Mesendoderm (in vitro differentiated cells): ENCODE measurements at regions not wholly inside any gene's neighbourhood (a gene's known extent, or its start where the extent isn't known, plus 50 kb on each side); places are given as distances from the start of the nearest gene placed in this dataset.

Experiments used
- DNase-seq: peaks from one replicate; pipeline ENCODE4 v3.0.0; 2013
- H2AK5ac ChIP-seq: 2 replicates; pipeline ENCODE4 v1.6.1; 2013; ENCODE audit warnings: low read length, inconsistent platforms
- H2BK120ac ChIP-seq: 2 replicates; pipeline ENCODE4 v1.6.1; 2013; ENCODE audit warnings: low read depth, mild to moderate bottlenecking, low read length, moderate library complexity, mixed read lengths
- H2BK15ac ChIP-seq: replicated peaks from 2 replicates; pipeline ENCODE4 v1.6.1; 2013; ENCODE audit warnings: low read depth, mild to moderate bottlenecking, moderate library complexity
- H2BK5ac ChIP-seq: 2 replicates; pipeline ENCODE4 v1.6.1; 2013; ENCODE audit warnings: low read length, inconsistent platforms
- H3K18ac ChIP-seq: 2 replicates; pipeline ENCODE4 v1.6.1; 2013; ENCODE audit warnings: mild to moderate bottlenecking, low read length, mixed read lengths
- H3K23ac ChIP-seq: one replicate; pipeline ENCODE4 v1.6.1; 2013; ENCODE audit warnings: low read length
- H3K27ac ChIP-seq: 2 replicates; pipeline ENCODE4 v1.5.1; 2013; ENCODE audit warnings: low read depth, mild to moderate bottlenecking, inconsistent platforms, low read length, moderate library complexity
- H3K27me3 ChIP-seq: 2 replicates; pipeline ENCODE4 v1.6.1; 2013; ENCODE audit warnings: low read length, control low read depth, mild to moderate bottlenecking, inconsistent platforms; ENCODE audit not compliant: insufficient read depth, poor library complexity
- H3K36me3 ChIP-seq: 2 replicates; pipeline ENCODE4 v1.6.1; 2013; ENCODE audit warnings: low read length, inconsistent platforms; ENCODE audit not compliant: control insufficient read depth, insufficient read depth
- H3K4ac ChIP-seq: one replicate; pipeline ENCODE4 v1.6.1; 2013; ENCODE audit warnings: low read depth, mild to moderate bottlenecking, low read length, moderate library complexity
- H3K4me1 ChIP-seq: 2 replicates; pipeline ENCODE4 v1.6.1; 2013; ENCODE audit warnings: low read depth, low read length, inconsistent platforms; ENCODE audit not compliant: control insufficient read depth
- H3K4me2 ChIP-seq: 2 replicates; pipeline ENCODE4 v1.6.1; 2013; ENCODE audit warnings: low read length
- H3K4me3 ChIP-seq: 2 replicates; pipeline ENCODE4 v1.5.1; 2013; ENCODE audit warnings: mild to moderate bottlenecking, low read length
- H3K56ac ChIP-seq: one replicate; pipeline ENCODE4 v1.6.1; 2013; ENCODE audit warnings: low read length
- H3K79me1 ChIP-seq: 2 replicates; pipeline ENCODE4 v1.6.1; 2013; ENCODE audit warnings: low read length, inconsistent platforms
- H3K79me2 ChIP-seq: 2 replicates; pipeline ENCODE4 v1.6.1; 2013; ENCODE audit warnings: mild to moderate bottlenecking, low read length; ENCODE audit not compliant: control insufficient read depth, insufficient read depth
- H3K9ac ChIP-seq: 2 replicates; pipeline ENCODE4 v1.6.1; 2013; ENCODE audit warnings: low read length, inconsistent platforms
- H4K5ac ChIP-seq: one replicate; pipeline ENCODE4 v1.6.1; 2013; ENCODE audit warnings: low read length
- H4K8ac ChIP-seq: one replicate; pipeline ENCODE4 v1.6.1; 2013; ENCODE audit warnings: low read depth, mild to moderate bottlenecking, control low read depth, low read length, moderate library complexity
- WGBS: extraction: QIAGEN DNeasy Blood & Tissue Kit; methylation state at CpG from one replicate; pipeline ENCODE4 v1.1.7; 2013; ENCODE audit warnings: low lambda C conversion rate, missing lambda C conversion rate; ENCODE audit not compliant: insufficient coverage; ENCODE audit errors: extremely low coverage; 5-methylcytosine and 5-hydroxymethylcytosine counted together

DNA sequence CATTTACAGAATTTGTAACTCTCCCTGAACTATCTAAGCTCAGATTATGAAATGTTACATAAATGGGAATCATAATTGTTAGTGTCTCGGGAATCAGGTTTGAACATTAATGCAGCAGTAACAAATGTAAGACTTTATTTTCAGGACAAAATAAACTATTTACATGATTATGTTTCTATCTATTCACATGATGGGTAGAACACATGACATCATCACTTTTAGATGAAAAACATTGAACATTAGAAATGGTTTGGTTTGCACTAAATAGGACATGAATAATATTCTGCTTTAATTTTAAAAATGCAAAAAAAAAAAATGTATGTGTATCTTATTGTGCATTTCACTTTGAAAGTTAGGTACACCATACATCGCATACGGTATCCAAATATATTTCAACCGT, 745.5 kb upstream of the POT1 start:
- H3K9ac ChIP-seq, result no peak overlapping the region
- no peak overlapping the region for H3K4ac ChIP-seq
- no peaks in the 10 kb centered on the region for H3K27me3 ChIP-seq
- H4K8ac ChIP-seq, result no peak overlapping the region
- no peak overlapping the region for H4K5ac ChIP-seq
- DNase-seq, result no peak
- no peaks in the 10 kb centered on the region for H3K36me3 ChIP-seq
- H3K18ac ChIP-seq, result no peak overlapping the region
- H3K27ac ChIP-seq, result no peak overlapping the region
- no peak overlapping the region for H3K56ac ChIP-seq
- H3K79me2 ChIP-seq, result no peaks in the 10 kb centered on the region
- H3K4me1 ChIP-seq, result no peaks in the 10 kb centered on the region
- no CpG with 5 or more reads among the region's 4 CpGs for WGBS
- H2BK120ac ChIP-seq, result no peak overlapping the region
- no peaks in the 10 kb centered on the region for H3K79me1 ChIP-seq
- H2AK5ac ChIP-seq, result no peak overlapping the region
- no peak overlapping the region for H3K4me2 ChIP-seq
- H2BK15ac ChIP-seq, result no peak overlapping the region
- H3K23ac ChIP-seq, result no peak overlapping the region
- no peak overlapping the region for H3K4me3 ChIP-seq
- H2BK5ac ChIP-seq, result no peak overlapping the region

GRCh38 chr7:125670926-125671572, 741.4 kb upstream of the POT1 start:
- Histone ChIP-seq H3K4ac (no peak overlapping the region), H2BK15ac (no peak overlapping the region), H3K79me1 (no peaks in the 10 kb centered on the region), H2BK5ac (no peak overlapping the region), H4K8ac (no peak overlapping the region), H3K27ac (no peak overlapping the region), H3K79me2 (no peaks in the 10 kb centered on the region), H2BK120ac (no peak overlapping the region), H3K56ac (no peak overlapping the region), H3K18ac (no peak overlapping the region), H3K36me3 (no peaks in the 10 kb centered on the region), H3K4me3 (no peak overlapping the region), H2AK5ac (no peak overlapping the region), H3K27me3 (no peaks in the 10 kb centered on the region), H3K4me2 (no peak overlapping the region), H4K5ac (no peak overlapping the region), H3K4me1 (no peaks in the 10 kb centered on the region), H3K9ac (no peak overlapping the region), H3K23ac (no peak overlapping the region)
- DNase-seq, result peak; percentile 53
- no CpG with 5 or more reads among the region's 1 CpG for WGBS

GRCh38 chr7:125668321-125668993, 738.8 kb upstream of the POT1 start:
- H3K27ac ChIP-seq, result no peak overlapping the region
- no peak overlapping the region for H3K18ac ChIP-seq
- no peak overlapping the region for H3K4me3 ChIP-seq
- WGBS, result no CpG with 5 or more reads among the region's 4 CpGs
- no peak overlapping the region for H3K9ac ChIP-seq
- no peak overlapping the region for H2AK5ac ChIP-seq
- H3K79me2 ChIP-seq, result no peaks in the 10 kb centered on the region
- no peaks in the 10 kb centered on the region for H3K79me1 ChIP-seq
- H2BK120ac ChIP-seq, result no peak overlapping the region
- no peak overlapping the region for H4K8ac ChIP-seq
- no peak overlapping the region for H3K4ac ChIP-seq
- H3K36me3 ChIP-seq, result no peaks in the 10 kb centered on the region
- no peak overlapping the region for H3K56ac ChIP-seq
- no peaks in the 10 kb centered on the region for H3K4me1 ChIP-seq
- DNase-seq, result peak; percentile 21
- no peak overlapping the region for H2BK5ac ChIP-seq
- no peak overlapping the region for H4K5ac ChIP-seq
- no peaks in the 10 kb centered on the region for H3K27me3 ChIP-seq
- no peak overlapping the region for H3K4me2 ChIP-seq
- no peak overlapping the region for H3K23ac ChIP-seq
- H2BK15ac ChIP-seq, result no peak overlapping the region

DNA sequence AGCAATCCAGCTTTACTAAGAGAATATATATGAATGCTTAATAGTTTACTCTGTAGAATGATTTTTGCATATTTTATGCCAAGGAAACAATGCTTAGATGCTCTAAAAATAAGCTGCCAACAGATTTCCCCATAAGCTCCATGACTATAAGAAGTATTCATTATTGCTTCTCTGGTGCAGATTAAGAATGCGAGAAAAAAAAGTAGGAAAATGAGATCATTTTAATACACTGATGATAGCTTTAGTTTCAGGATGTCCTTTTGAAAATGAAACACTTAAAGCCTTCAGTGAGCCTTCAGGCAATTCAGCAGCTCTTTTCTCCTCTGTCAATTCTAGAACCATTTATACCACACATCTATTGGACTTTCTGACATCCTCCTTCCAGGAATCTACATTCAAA, 735.0 kb upstream of the POT1 start:
- H3K27me3 ChIP-seq, result no peaks in the 10 kb centered on the region
- H4K8ac ChIP-seq, result no peak overlapping the region
- WGBS, result no CpG with 5 or more reads among the region's 1 CpG

DNA sequence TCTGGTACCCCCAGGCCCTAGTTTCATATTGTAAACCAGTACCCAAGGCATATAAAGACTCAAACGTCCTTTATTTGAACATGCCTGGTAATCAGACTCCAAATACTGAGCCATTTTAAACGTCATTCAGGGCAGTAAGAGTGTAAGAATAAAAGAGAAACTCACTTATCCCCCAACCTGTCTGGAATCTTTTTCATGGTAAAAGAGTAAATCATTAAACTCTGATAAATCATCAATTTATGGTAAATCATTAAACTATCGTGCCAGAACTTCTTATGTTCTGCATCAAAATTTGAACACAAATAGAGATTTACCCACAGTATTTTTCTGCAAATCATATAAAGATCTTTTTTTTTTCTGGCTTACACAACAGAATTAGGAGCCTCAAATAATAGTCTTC, 734.3 kb upstream of the POT1 start:
- Histone ChIP-seq H4K5ac (no peak overlapping the region), H3K23ac (no peak overlapping the region), H3K79me1 (no peaks in the 10 kb centered on the region), H3K56ac (no peak overlapping the region), H3K27me3 (no peaks in the 10 kb centered on the region), H3K4ac (no peak overlapping the region), H2BK120ac (no peak overlapping the region), H3K4me2 (no peak overlapping the region), H3K79me2 (no peaks in the 10 kb centered on the region), H3K4me3 (no peak overlapping the region), H2BK5ac (no peak overlapping the region), H2BK15ac (no peak overlapping the region), H3K9ac (no peak overlapping the region), H4K8ac (no peak overlapping the region), H2AK5ac (no peak overlapping the region), H3K27ac (no peak overlapping the region), H3K4me1 (no peaks in the 10 kb centered on the region), H3K18ac (no peak overlapping the region), H3K36me3 (no peaks in the 10 kb centered on the region)
- DNase-seq, result no peak
- WGBS, result no CpG with 5 or more reads among the region's 3 CpGs

More for the DNA sequence above, 735.0 kb upstream of the POT1 start:
- Histone ChIP-seq H3K27ac (no peak overlapping the region), H3K79me1 (no peaks in the 10 kb centered on the region), H3K36me3 (no peaks in the 10 kb centered on the region), H3K18ac (no peak overlapping the region), H3K4me1 (no peaks in the 10 kb centered on the region), H2BK5ac (no peak overlapping the region), H3K4me3 (no peak overlapping the region), H3K56ac (no peak overlapping the region), H3K9ac (no peak overlapping the region), H3K4ac (no peak overlapping the region), H2BK15ac (no peak overlapping the region), H3K4me2 (no peak overlapping the region), H3K79me2 (no peaks in the 10 kb centered on the region), H2BK120ac (no peak overlapping the region), H3K23ac (no peak overlapping the region), H2AK5ac (no peak overlapping the region), H4K5ac (no peak overlapping the region)
- DNase-seq, result no peak

- no peak overlapping the region for H3K4me3 ChIP-seq
- H3K9ac ChIP-seq, result no peak overlapping the region
- H3K79me1 ChIP-seq, result no peaks in the 10 kb centered on the region
- no peaks in the 10 kb centered on the region for H3K36me3 ChIP-seq
- H3K4me1 ChIP-seq, result no peaks in the 10 kb centered on the region
- H2BK5ac ChIP-seq, result no peak overlapping the region
- no peak overlapping the region for H3K18ac ChIP-seq
- no peak overlapping the region for H4K5ac ChIP-seq
- H3K23ac ChIP-seq, result no peak overlapping the region
- no peak overlapping the region for H3K56ac ChIP-seq
- H3K27ac ChIP-seq, result no peak overlapping the region
- no peak overlapping the region for H3K4ac ChIP-seq
- no peaks in the 10 kb centered on the region for H3K79me2 ChIP-seq
- H2BK15ac ChIP-seq, result no peak overlapping the region
- WGBS, result no CpG with 5 or more reads among the region's 3 CpGs
- no peak overlapping the region for H2AK5ac ChIP-seq
- H3K4me2 ChIP-seq, result no peak overlapping the region
- no peak overlapping the region for H4K8ac ChIP-seq
- peak; percentile 21 for DNase-seq
- H3K27me3 ChIP-seq, result no peaks in the 10 kb centered on the region
- no peak overlapping the region for H2BK120ac ChIP-seq
These were observed 732.1 kb upstream of the POT1 start for GRCh38 chr7:125661677-125662076.
